ENCODE measurements at regions not wholly inside any gene's neighbourhood (a gene's known extent, or its start where the extent isn't known, plus 50 kb on each side); places are given as distances from the start of the nearest gene placed in this dataset.

DNA sequence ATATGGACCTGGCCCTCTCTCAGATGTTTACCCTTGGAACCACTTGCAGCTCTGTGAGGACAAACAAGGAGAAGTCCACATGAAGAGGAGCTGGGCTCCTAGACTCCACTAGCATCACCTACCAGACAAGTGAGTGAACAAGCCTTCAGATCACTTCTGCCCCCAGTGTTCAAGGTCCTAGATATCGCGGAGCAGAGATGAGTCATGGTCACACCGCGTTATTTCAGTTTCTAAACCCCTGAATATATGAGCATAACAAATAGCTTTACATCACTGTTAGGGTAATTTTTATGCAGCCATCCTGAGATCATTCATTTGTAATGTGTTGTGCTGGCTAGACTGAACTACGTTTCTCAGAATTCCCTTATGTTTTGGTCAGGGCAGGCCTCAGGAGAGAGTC is 77.0 kb upstream of the DAP start:
- TF ChIP-seq, protein P1, sequence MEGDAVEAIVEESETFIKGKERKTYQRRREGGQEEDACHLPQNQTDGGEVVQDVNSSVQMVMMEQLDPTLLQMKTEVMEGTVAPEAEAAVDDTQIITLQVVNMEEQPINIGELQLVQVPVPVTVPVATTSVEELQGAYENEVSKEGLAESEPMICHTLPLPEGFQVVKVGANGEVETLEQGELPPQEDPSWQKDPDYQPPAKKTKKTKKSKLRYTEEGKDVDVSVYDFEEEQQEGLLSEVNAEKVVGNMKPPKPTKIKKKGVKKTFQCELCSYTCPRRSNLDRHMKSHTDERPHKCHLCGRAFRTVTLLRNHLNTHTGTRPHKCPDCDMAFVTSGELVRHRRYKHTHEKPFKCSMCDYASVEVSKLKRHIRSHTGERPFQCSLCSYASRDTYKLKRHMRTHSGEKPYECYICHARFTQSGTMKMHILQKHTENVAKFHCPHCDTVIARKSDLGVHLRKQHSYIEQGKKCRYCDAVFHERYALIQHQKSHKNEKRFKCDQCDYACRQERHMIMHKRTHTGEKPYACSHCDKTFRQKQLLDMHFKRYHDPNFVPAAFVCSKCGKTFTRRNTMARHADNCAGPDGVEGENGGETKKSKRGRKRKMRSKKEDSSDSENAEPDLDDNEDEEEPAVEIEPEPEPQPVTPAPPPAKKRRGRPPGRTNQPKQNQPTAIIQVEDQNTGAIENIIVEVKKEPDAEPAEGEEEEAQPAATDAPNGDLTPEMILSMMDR (IDR thresholded peaks at IDR 0.05), result no peak
- no peak for TF ChIP-seq EZH2 (IDR thresholded peaks at IDR 0.05)
